Mucosa of descending colon (tissue), 3 donors: ENCODE measurements at regions not wholly inside any gene's neighbourhood (a gene's known extent, or its start where the extent isn't known, plus 50 kb on each side); places are given as distances from the start of the nearest gene placed in this dataset.

Experiments
- ATAC-seq: fragments of 200-7000 bp; cut with Tn5 transposase; one replicate; pipeline ENCODE4 v1.9.1; 2020; ENCODE audit warnings: mild to moderate bottlenecking, moderate library complexity
- DNase-seq, 3 donors: peaks; one replicate each; pipeline ENCODE4 v3.0.0-alpha.2; 2020
- H3K36me3 ChIP-seq: fragments of 200-600 bp; one replicate; pipeline ENCODE4 v1.8.0; 2021; ENCODE audit warnings: low read depth, mild to moderate bottlenecking
- H3K4me1 ChIP-seq: fragments of 200-600 bp; one replicate; pipeline ENCODE4 v1.8.0; 2021; ENCODE audit warnings: low read depth, mild to moderate bottlenecking
- H3K4me3 ChIP-seq: fragments of 200-600 bp; one replicate; pipeline ENCODE4 v1.8.0; 2021; ENCODE audit warnings: mild to moderate bottlenecking
- H3K9me3 ChIP-seq: fragments of 200-600 bp; one replicate; pipeline ENCODE4 v1.8.0; 2021; ENCODE audit warnings: mild to moderate bottlenecking
- CTCF ChIP-seq: fragments of 200-600 bp; IDR thresholded peaks from one replicate; pipeline ENCODE4 v1.8.0; 2022; ENCODE audit warnings: antibody characterized with exemption, mild to moderate bottlenecking
- intact Hi-C, 2 donors: fragments of 100-400 bp; cut with DNase I in 1 of 2; cut with micrococcal nuclease in 1 of 2; formaldehyde crosslinking; loops; one replicate each; pipeline versions ENCODE4 v1.11.0 to v1.11.1; 2022; cut with DNase I, micrococcal nuclease
- donor health status: DM: no; HTN: no; CAD: no; lungs with moderate emphysema.
- donor health status: DM: no; HTN: no; CAD: no.
- donor health status: DM: no; HTN: yes; CAD: no.

GRCh38 chr12:13463189-13463588 lies 266.7 kb downstream of the EMP1 start:
- no peak for ATAC-seq
- Histone ChIP-seq H3K4me1 (no peaks in the 10 kb centered on the region), H3K36me3 (no peaks in the 10 kb centered on the region), H3K4me3 (no peak overlapping the region), H3K9me3 (no peaks in the 10 kb centered on the region)
- DNase-seq: no peak
- intact Hi-C loops: no loop called here
- no peak for TF ChIP-seq CTCF

- no peaks in the 10 kb centered on the region for H3K36me3 ChIP-seq
- H3K4me1 ChIP-seq: no peaks in the 10 kb centered on the region
- no peak overlapping the region for H3K4me3 ChIP-seq
- peak; percentile 52 for ATAC-seq
- no peak for DNase-seq
- no peaks in the 10 kb centered on the region for H3K9me3 ChIP-seq
- intact Hi-C loops: no loop called here
- no peak for TF ChIP-seq CTCF
Observed at GRCh38 chr12:13462450-13462849, 265.9 kb downstream of the EMP1 start.

DNA sequence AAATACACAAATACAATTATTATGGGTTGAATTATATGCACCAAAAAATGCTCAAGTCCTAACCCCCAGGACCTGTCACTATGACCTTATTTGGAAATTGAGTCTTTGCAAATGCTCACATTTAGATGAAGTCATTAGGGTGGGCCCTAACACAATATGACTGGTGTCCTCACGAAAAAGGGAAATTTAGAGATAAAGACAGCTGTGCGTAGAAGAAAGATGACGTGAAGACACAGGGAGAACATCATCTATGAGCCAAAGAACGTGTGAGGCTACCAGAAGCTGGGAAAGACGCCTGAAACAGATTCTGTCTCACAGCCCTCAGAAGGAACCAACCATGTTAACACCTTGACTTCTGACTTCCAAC lies 259.2 kb downstream of the EMP1 start:
- intact Hi-C loops: no loop called here
- ATAC-seq: no peak
- H3K4me3 ChIP-seq: no peak overlapping the region

GRCh38 chr12:13454991-13455777 lies 258.7 kb downstream of the EMP1 start:
- ATAC-seq (no peak), DNase-seq (no peak)
- H3K36me3 ChIP-seq: no peaks in the 10 kb centered on the region
- no peaks in the 10 kb centered on the region for H3K4me1 ChIP-seq
- intact Hi-C loops: no loop called here
- no peak for TF ChIP-seq CTCF
- no peaks in the 10 kb centered on the region for H3K9me3 ChIP-seq
- H3K4me3 ChIP-seq: no peak overlapping the region

More for the DNA sequence above, 259.2 kb downstream of the EMP1 start:
- Histone ChIP-seq H3K9me3 (no peaks in the 10 kb centered on the region), H3K4me1 (no peaks in the 10 kb centered on the region), H3K36me3 (no peaks in the 10 kb centered on the region)
- TF ChIP-seq CTCF: no peak
- no peak for DNase-seq

DNA sequence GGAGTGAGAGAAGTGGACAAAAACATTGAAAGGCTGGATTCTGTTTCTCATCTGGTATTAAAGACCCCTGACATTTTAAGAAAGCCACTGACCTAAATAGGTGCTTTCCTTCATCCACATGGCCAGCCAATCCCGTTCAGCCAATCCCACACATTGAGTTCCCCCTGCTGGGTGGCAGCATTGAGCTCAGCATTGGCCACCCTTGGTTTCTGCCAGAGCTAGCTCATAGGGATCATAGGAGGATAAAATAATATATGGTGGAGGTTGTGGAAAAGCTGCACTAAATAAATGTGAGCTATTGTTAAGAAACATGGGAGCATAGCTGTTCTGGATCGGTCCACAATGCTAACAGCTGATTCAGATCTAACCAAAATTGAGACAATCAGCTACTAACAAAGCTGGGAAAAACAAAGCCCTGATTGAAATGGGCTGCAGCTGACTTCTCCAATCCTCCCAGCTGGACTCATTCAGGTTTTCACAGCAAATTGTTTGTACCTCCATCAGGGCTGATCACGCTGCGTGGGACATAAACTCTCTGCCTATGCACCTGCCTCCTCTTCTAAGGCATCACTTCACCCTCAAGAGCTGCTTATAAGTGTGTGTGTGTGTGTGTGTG lies 256.5 kb downstream of the EMP1 start:
- Histone ChIP-seq H3K9me3 (no peaks in the 10 kb centered on the region), H3K4me3 (no peak overlapping the region), H3K4me1 (no peaks in the 10 kb centered on the region), H3K36me3 (no peaks in the 10 kb centered on the region)
- DNase-seq (no peak), ATAC-seq (no peak)
- no peak for TF ChIP-seq CTCF
- intact Hi-C loops: no loop called here
